ENCODE measurements at regions not wholly inside any gene's neighbourhood (a gene's known extent, or its start where the extent isn't known, plus 50 kb on each side); places are given as distances from the start of the nearest gene placed in this dataset.

GRCh38 chrX:39648548-39649254 lies 449.1 kb downstream of the BCOR start:
- Histone ChIP-seq H3K79me2 (ENCODE audit: low read length) (no peaks in the 10 kb centered on the region), H3K4me3 (ENCODE audit: low read length) (no peak overlapping the region), H3K27ac (ENCODE audit: low read length) (no peak overlapping the region), H3K9ac (ENCODE audit: low read length) (no peak overlapping the region), H3K4me1 (ENCODE audit: insufficient read depth, low read length) (no peaks in the 10 kb centered on the region; the same call in 1 of the 2 replicates), H3K9me2 (replicated peaks; ENCODE audit: low read length) (no peaks in the 10 kb centered on the region), H3K9me3 (ENCODE audit: low read length) (no peaks in the 10 kb centered on the region), H3F3A (ENCODE audit: low read length, unreplicated experiment) (no peaks in the 10 kb centered on the region), H3K4me2 (ENCODE audit: low read length) (no peak overlapping the region), H4K20me1 (ENCODE audit: low read length) (no peaks in the 10 kb centered on the region), H3K36me3 (ENCODE audit: low read depth, low read length) (no peaks in the 10 kb centered on the region), H3K27me3 (ENCODE audit: low read length) (peaks cover 13% of the 10 kb centered on the region), H2AFZ (ENCODE audit: low read length) (no peak overlapping the region)
- TF ChIP-seq EZH2 (IDR thresholded peaks at IDR 0.05; ENCODE audit: low read length, unreplicated experiment) (no peak), CTCF (conservative IDR thresholded peaks at IDR 0.05; ENCODE audit: low read depth, low read length) (no peak), EZH2phosphoT487 (IDR thresholded peaks at IDR 0.05; ENCODE audit: borderline replicate concordance, low read length) (no peak)
- POLR2A ChIA-PET (ENCODE audit: unreplicated experiment): no interaction called here
- BruUV-seq (replicated peaks): no TSS peak
- intact Hi-C loops (cut with micrococcal nuclease): no loop called here
- DNase-seq (no peak), ATAC-seq (no peak)
- CTCF ChIA-PET: no interaction called here

- H3K27me3 ChIP-seq (ENCODE audit: low read length): peaks cover 21% of the 10 kb centered on the region
- no peaks in the 10 kb centered on the region for H3K9me2 ChIP-seq (replicated peaks; ENCODE audit: low read length)
- no peak for DNase-seq
- intact Hi-C loops (cut with micrococcal nuclease): no loop called here
- H3K4me2 ChIP-seq (ENCODE audit: low read length): no peak overlapping the region
- no peaks in the 10 kb centered on the region for H3K9me3 ChIP-seq (ENCODE audit: low read length)
- H3K4me1 ChIP-seq (ENCODE audit: insufficient read depth, low read length): no peaks in the 10 kb centered on the region
- H3K4me3 ChIP-seq (ENCODE audit: low read length): no peak overlapping the region
- ChIA-PET POLR2A (ENCODE audit: unreplicated experiment) (no interaction called here), CTCF (no interaction called here)
- H2AFZ ChIP-seq (ENCODE audit: low read length): no peak overlapping the region
- no peaks in the 10 kb centered on the region for H3K79me2 ChIP-seq (ENCODE audit: low read length)
- no peak overlapping the region for H3K9ac ChIP-seq (ENCODE audit: low read length)
- ATAC-seq: no peak
- no peaks in the 10 kb centered on the region for H4K20me1 ChIP-seq (ENCODE audit: low read length)
- H3K27ac ChIP-seq (ENCODE audit: low read length): no peak overlapping the region
- no peaks in the 10 kb centered on the region for H3K36me3 ChIP-seq (ENCODE audit: low read depth, low read length)
- H3F3A ChIP-seq (ENCODE audit: low read length, unreplicated experiment): no peaks in the 10 kb centered on the region
- BruUV-seq (replicated peaks): no TSS peak
- TF ChIP-seq EZH2phosphoT487 (IDR thresholded peaks at IDR 0.05; ENCODE audit: borderline replicate concordance, low read length) (no peak), EZH2 (IDR thresholded peaks at IDR 0.05; ENCODE audit: low read length, unreplicated experiment) (no peak), CTCF (conservative IDR thresholded peaks at IDR 0.05; ENCODE audit: low read depth, low read length) (no peak)
These were observed 446.9 kb downstream of the BCOR start for GRCh38 chrX:39650768-39651347.

- Histone ChIP-seq H3K9ac (ENCODE audit: low read length) (no peak overlapping the region), H3K9me3 (ENCODE audit: low read length) (no peaks in the 10 kb centered on the region), H3K4me3 (ENCODE audit: low read length) (no peak overlapping the region), H3F3A (ENCODE audit: low read length, unreplicated experiment) (no peaks in the 10 kb centered on the region), H3K27ac (ENCODE audit: low read length) (no peak overlapping the region), H3K4me1 (ENCODE audit: insufficient read depth, low read length) (no peaks in the 10 kb centered on the region), H3K9me2 (replicated peaks; ENCODE audit: low read length) (no peaks in the 10 kb centered on the region), H3K4me2 (ENCODE audit: low read length) (no peak overlapping the region), H4K20me1 (ENCODE audit: low read length) (no peaks in the 10 kb centered on the region), H2AFZ (ENCODE audit: low read length) (no peak overlapping the region), H3K27me3 (ENCODE audit: low read length) (peaks cover 22% of the 10 kb centered on the region), H3K36me3 (ENCODE audit: low read depth, low read length) (no peaks in the 10 kb centered on the region), H3K79me2 (ENCODE audit: low read length) (no peaks in the 10 kb centered on the region)
- POLR2A ChIA-PET (ENCODE audit: unreplicated experiment): no interaction called here
- CTCF ChIA-PET: no interaction called here
- intact Hi-C loops (cut with micrococcal nuclease): loop anchor here (2.0 kb wide), 1 partner anchor 614 kb away; no protein-coding TSS in a partner anchor
- TF ChIP-seq CTCF (conservative IDR thresholded peaks at IDR 0.05; ENCODE audit: low read depth, low read length) (peak; percentile 72), EZH2 (IDR thresholded peaks at IDR 0.05; ENCODE audit: low read length, unreplicated experiment) (no peak), EZH2phosphoT487 (IDR thresholded peaks at IDR 0.05; ENCODE audit: borderline replicate concordance, low read length) (no peak)
- peak; percentile 55; the same call in 1 of the 2 replicates for ATAC-seq
- DNase-seq: peak; percentile 58
- BruUV-seq (replicated peaks): no TSS peak
These were observed 445.4 kb downstream of the BCOR start for GRCh38 chrX:39652336-39652735.
